ENCODE measurements at regions not wholly inside any gene's neighbourhood (a gene's known extent, or its start where the extent isn't known, plus 50 kb on each side); places are given as distances from the start of the nearest gene placed in this dataset.

- ATAC-seq (no peak), DNase-seq (no peak)
- H3K9me3 ChIP-seq (ENCODE audit: control insufficient read depth, low read length, poor library complexity, severe bottlenecking), result no peaks in the 10 kb centered on the region
- no peak overlapping the region for H3K4me3 Mint-ChIP-seq
- H3K27me3 Mint-ChIP-seq, result peaks cover 30% of the 10 kb centered on the region
- no peaks in the 10 kb centered on the region for H3K36me3 Mint-ChIP-seq (ENCODE audit: low read depth)
- no peak overlapping the region for H3K27ac Mint-ChIP-seq
- H3K4me1 Mint-ChIP-seq, result no peaks in the 10 kb centered on the region
Measured at GRCh38 chr12:58131986-58132755, 190.8 kb downstream of the ATP23 start.

- H3K4me1 Mint-ChIP-seq, result no peaks in the 10 kb centered on the region
- DNase-seq (no peak), ATAC-seq (no peak)
- H3K27me3 Mint-ChIP-seq, result peaks cover 12% of the 10 kb centered on the region
- H3K4me3 Mint-ChIP-seq, result no peak overlapping the region
- H3K36me3 Mint-ChIP-seq (ENCODE audit: low read depth), result no peaks in the 10 kb centered on the region
- no peak overlapping the region for H3K27ac Mint-ChIP-seq
- no peaks in the 10 kb centered on the region for H3K9me3 ChIP-seq (ENCODE audit: control insufficient read depth, low read length, poor library complexity, severe bottlenecking)
Measured at GRCh38 chr12:58138424-58138823, 197.1 kb downstream of the ATP23 start.

DNA sequence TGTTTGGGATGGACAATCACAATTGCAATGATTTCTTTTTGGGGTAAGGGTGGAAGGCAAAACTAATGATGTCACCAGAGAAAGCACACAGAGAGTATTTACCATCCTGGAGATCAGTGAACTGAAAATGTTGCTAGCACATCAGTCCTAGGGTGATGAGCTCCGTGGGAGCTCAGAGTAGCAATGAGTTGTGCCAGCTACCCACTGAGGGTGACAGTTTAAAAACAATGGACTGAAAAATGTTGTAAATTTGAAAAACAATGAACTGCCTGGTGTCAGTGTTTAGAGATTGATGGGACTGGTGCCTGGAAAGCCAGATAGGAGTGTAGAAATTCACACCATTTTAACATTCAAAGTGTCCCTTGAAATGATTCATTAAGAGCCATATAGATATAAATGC, 198.5 kb downstream of the ATP23 start:
- no peaks in the 10 kb centered on the region for H3K9me3 ChIP-seq (ENCODE audit: control insufficient read depth, low read length, poor library complexity, severe bottlenecking)
- Mint-ChIP-seq H3K36me3 (ENCODE audit: low read depth) (no peaks in the 10 kb centered on the region), H3K27me3 (peaks cover 6% of the 10 kb centered on the region), H3K4me3 (no peak overlapping the region), H3K27ac (no peak overlapping the region), H3K4me1 (no peaks in the 10 kb centered on the region)
- ATAC-seq (no peak), DNase-seq (no peak)

DNA sequence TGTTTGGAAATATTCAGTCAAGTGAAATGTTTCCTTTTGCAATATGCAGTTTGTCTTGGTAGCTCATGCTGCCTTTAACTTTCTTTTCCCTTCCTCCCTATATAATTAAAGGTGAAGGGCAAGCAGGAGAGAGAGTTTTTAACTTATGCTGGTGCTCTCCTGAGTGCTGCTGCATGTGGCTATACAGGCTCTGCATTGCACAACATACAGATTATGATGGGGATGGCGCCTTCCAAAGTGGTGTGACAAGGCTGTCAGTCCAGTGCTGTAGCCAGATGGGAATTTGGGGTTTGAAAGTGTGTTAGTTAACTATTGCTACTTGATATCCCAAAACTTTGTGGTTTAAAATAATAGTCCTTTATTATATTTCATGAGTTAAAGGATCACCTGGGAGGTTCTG, 199.0 kb downstream of the ATP23 start:
- Mint-ChIP-seq H3K27ac (no peak overlapping the region), H3K36me3 (ENCODE audit: low read depth) (no peaks in the 10 kb centered on the region), H3K4me1 (no peaks in the 10 kb centered on the region), H3K27me3 (peaks cover 6% of the 10 kb centered on the region), H3K4me3 (no peak overlapping the region)
- DNase-seq, result no peak
- no peaks in the 10 kb centered on the region for H3K9me3 ChIP-seq (ENCODE audit: control insufficient read depth, low read length, poor library complexity, severe bottlenecking)
- no peak for ATAC-seq

DNA sequence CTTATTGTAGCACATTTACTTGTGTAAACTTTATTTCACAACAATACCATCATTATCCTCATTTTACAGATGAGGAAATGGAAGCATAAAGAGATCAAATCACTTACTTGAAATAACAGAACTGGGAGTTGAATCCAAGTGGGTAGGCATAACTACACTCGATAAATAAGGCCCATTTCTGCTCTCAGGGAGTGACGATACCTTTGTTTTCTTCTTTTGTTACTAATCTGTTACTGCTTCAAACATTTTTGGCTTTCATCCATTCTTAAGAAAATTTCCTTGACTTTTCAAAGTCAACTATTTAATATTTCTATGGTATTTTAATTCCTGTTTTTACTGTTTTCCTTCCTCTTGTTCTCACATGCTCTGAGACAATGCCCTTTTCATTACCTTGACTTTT, 201.6 kb downstream of the ATP23 start:
- no peak overlapping the region for H3K4me3 Mint-ChIP-seq
- H3K4me1 Mint-ChIP-seq, result no peaks in the 10 kb centered on the region
- H3K27ac Mint-ChIP-seq, result no peak overlapping the region
- no peaks in the 10 kb centered on the region for H3K9me3 ChIP-seq (ENCODE audit: control insufficient read depth, low read length, poor library complexity, severe bottlenecking)
- H3K36me3 Mint-ChIP-seq (ENCODE audit: low read depth), result no peaks in the 10 kb centered on the region
- no peaks in the 10 kb centered on the region for H3K27me3 Mint-ChIP-seq
- DNase-seq, result no peak
- ATAC-seq, result no peak

DNA sequence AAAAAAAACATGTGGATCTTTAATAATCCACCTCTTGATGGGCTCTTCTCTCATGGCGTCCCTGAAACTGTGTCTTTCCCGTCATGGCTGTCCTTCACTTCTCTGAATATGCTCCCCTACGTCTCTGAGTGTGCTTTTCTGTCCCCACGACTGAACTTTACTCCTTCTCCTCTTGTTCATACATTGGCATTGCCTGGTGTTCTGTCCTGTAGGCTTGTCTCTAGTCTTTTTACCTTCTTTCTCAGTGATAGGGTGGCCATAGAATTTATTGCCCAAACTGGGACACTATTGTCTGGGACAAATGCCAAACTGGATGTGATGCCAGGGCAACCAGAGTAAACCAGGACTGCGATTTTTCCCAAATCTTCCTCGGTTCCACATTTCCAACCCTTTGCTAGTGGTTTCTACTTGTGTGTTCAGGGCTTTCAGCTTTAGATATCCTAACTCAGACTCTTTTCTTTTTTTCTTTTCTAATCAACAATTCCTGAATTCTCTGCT, 202.2 kb downstream of the ATP23 start:
- ATAC-seq (no peak), DNase-seq (no peak)
- Mint-ChIP-seq H3K27me3 (no peaks in the 10 kb centered on the region), H3K4me3 (no peak overlapping the region), H3K36me3 (ENCODE audit: low read depth) (no peaks in the 10 kb centered on the region), H3K27ac (no peak overlapping the region), H3K4me1 (no peaks in the 10 kb centered on the region)
- H3K9me3 ChIP-seq (ENCODE audit: control insufficient read depth, low read length, poor library complexity, severe bottlenecking), result no peaks in the 10 kb centered on the region

- Mint-ChIP-seq H3K4me3 (no peak overlapping the region), H3K27ac (no peak overlapping the region)
Measured at GRCh38 chr12:58148405-58148804, 207.0 kb downstream of the ATP23 start.

GRCh38 chr12:58148976-58149375, 207.6 kb downstream of the ATP23 start:
- Mint-ChIP-seq H3K4me1 (no peaks in the 10 kb centered on the region), H3K4me3 (no peak overlapping the region), H3K27me3 (peaks cover 16% of the 10 kb centered on the region), H3K27ac (no peak overlapping the region), H3K36me3 (ENCODE audit: low read depth) (no peaks in the 10 kb centered on the region)
- ATAC-seq, result no peak
- no peaks in the 10 kb centered on the region for H3K9me3 ChIP-seq (ENCODE audit: control insufficient read depth, low read length, poor library complexity, severe bottlenecking)
- no peak for DNase-seq

More at GRCh38 chr12:58148405-58148804, 207.0 kb downstream of the ATP23 start:
- H3K27me3 Mint-ChIP-seq, result peaks cover 16% of the 10 kb centered on the region
- no peaks in the 10 kb centered on the region for H3K4me1 Mint-ChIP-seq
- ATAC-seq (no peak), DNase-seq (no peak)
- no peaks in the 10 kb centered on the region for H3K9me3 ChIP-seq (ENCODE audit: control insufficient read depth, low read length, poor library complexity, severe bottlenecking)
- no peaks in the 10 kb centered on the region for H3K36me3 Mint-ChIP-seq (ENCODE audit: low read depth)

- H3K27me3 Mint-ChIP-seq, result peaks cover 36% of the 10 kb centered on the region
- no peak for ATAC-seq
Measured at GRCh38 chr12:58154359-58154758, 213.0 kb downstream of the ATP23 start.

DNA sequence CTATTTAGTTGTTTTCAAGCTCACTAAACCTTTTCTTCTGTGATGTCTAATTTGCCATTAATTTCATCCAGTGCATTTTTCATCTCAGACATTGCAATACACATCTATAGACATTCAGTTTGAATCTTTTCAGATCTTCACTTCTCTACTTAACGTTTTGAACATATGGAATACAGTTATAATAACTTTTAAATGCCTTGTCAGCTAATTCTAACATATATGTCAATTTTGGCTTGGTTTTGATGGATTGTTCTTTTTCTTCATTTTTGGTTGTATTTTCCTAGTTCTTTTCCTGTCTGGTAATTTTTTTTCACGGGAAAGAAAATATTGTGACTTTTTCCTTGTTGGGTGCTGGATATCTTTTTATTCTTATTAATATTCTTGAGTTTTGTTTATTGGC, 215.3 kb downstream of the ATP23 start:
- no peak for DNase-seq
- Mint-ChIP-seq H3K27ac (no peak overlapping the region), H3K4me1 (no peaks in the 10 kb centered on the region), H3K27me3 (peaks cover 53% of the 10 kb centered on the region), H3K4me3 (no peak overlapping the region), H3K36me3 (ENCODE audit: low read depth) (no peaks in the 10 kb centered on the region)
- no peak for ATAC-seq
- no peaks in the 10 kb centered on the region for H3K9me3 ChIP-seq (ENCODE audit: control insufficient read depth, low read length, poor library complexity, severe bottlenecking)

More at GRCh38 chr12:58154359-58154758, 213.0 kb downstream of the ATP23 start:
- H3K27ac Mint-ChIP-seq, result no peak overlapping the region
- no peaks in the 10 kb centered on the region for H3K9me3 ChIP-seq (ENCODE audit: control insufficient read depth, low read length, poor library complexity, severe bottlenecking)
- H3K36me3 Mint-ChIP-seq (ENCODE audit: low read depth), result no peaks in the 10 kb centered on the region
- no peaks in the 10 kb centered on the region for H3K4me1 Mint-ChIP-seq
- DNase-seq, result no peak
- H3K4me3 Mint-ChIP-seq, result no peak overlapping the region

- DNase-seq, result no peak
- H3K27ac Mint-ChIP-seq, result no peak overlapping the region
- no peaks in the 10 kb centered on the region for H3K4me1 Mint-ChIP-seq
- peaks cover 55% of the 10 kb centered on the region for H3K27me3 Mint-ChIP-seq
- no peak for ATAC-seq
- no peak overlapping the region for H3K4me3 Mint-ChIP-seq
- no peaks in the 10 kb centered on the region for H3K9me3 ChIP-seq (ENCODE audit: control insufficient read depth, low read length, poor library complexity, severe bottlenecking)
- no peaks in the 10 kb centered on the region for H3K36me3 Mint-ChIP-seq (ENCODE audit: low read depth)
Measured at GRCh38 chr12:58159941-58160340, 218.6 kb downstream of the ATP23 start.

- ATAC-seq (no peak), DNase-seq (no peak)
- H3K4me1 Mint-ChIP-seq, result no peaks in the 10 kb centered on the region
- no peaks in the 10 kb centered on the region for H3K9me3 ChIP-seq (ENCODE audit: control insufficient read depth, low read length, poor library complexity, severe bottlenecking)
- peaks cover 63% of the 10 kb centered on the region for H3K27me3 Mint-ChIP-seq
- no peak overlapping the region for H3K4me3 Mint-ChIP-seq
- H3K36me3 Mint-ChIP-seq (ENCODE audit: low read depth), result no peaks in the 10 kb centered on the region
- H3K27ac Mint-ChIP-seq, result no peak overlapping the region
Measured at GRCh38 chr12:58161773-58162172, 220.4 kb downstream of the ATP23 start.

- no peak for DNase-seq
- no peaks in the 10 kb centered on the region for H3K4me1 Mint-ChIP-seq
- no peak overlapping the region for H3K4me3 Mint-ChIP-seq
- ATAC-seq, result no peak
- H3K36me3 Mint-ChIP-seq (ENCODE audit: low read depth), result no peaks in the 10 kb centered on the region
- peaks cover 53% of the 10 kb centered on the region for H3K27me3 Mint-ChIP-seq
- H3K27ac Mint-ChIP-seq, result no peak overlapping the region
- no peaks in the 10 kb centered on the region for H3K9me3 ChIP-seq (ENCODE audit: control insufficient read depth, low read length, poor library complexity, severe bottlenecking)
Measured at GRCh38 chr12:58163021-58163420, 221.7 kb downstream of the ATP23 start.

- peaks cover 33% of the 10 kb centered on the region for H3K27me3 Mint-ChIP-seq
- DNase-seq, result no peak
- H3K4me1 Mint-ChIP-seq, result no peaks in the 10 kb centered on the region
- no peak overlapping the region for H3K27ac Mint-ChIP-seq
- H3K9me3 ChIP-seq (ENCODE audit: control insufficient read depth, low read length, poor library complexity, severe bottlenecking), result no peaks in the 10 kb centered on the region
- no peak overlapping the region for H3K4me3 Mint-ChIP-seq
- no peaks in the 10 kb centered on the region for H3K36me3 Mint-ChIP-seq (ENCODE audit: low read depth)
- ATAC-seq, result no peak
Measured at GRCh38 chr12:58166643-58167042, 225.3 kb downstream of the ATP23 start.
